Suprapubic skin (tissue), 4 donors: ENCODE measurements at regions not wholly inside any gene's neighbourhood (a gene's known extent, or its start where the extent isn't known, plus 50 kb on each side); places are given as distances from the start of the nearest gene placed in this dataset.

Source experiments
- EP300 ChIP-seq: sonication (generic); formaldehyde crosslinking; IDR thresholded peaks from one replicate; pipeline ENCODE4 v1.6.1; 2017; ENCODE audit warnings: antibody characterized with exemption
- POLR2A ChIP-seq, 2 donors: fragments of 450-650 bp; IDR thresholded peaks; one replicate each; pipeline ENCODE4 v1.6.1; 2017; ENCODE audit warnings: antibody characterized with exemption in 2 of 2, mild to moderate bottlenecking in 2 of 2, moderate library complexity in 2 of 2
- POLR2AphosphoS5 ChIP-seq, 3 donors: sonication (generic); formaldehyde crosslinking; IDR thresholded peaks; one replicate each; pipeline ENCODE4 v1.6.1; 2017; ENCODE audit warnings: antibody characterized with exemption in 3 of 3
- TF ChIP-seq, protein P1 (sequence below), 2 donors: fragments of 200-600 bp in 1 of 2; fragments of 450-650 bp in 1 of 2; sonication (generic) in 1 of 2; IDR thresholded peaks; one replicate each; pipeline ENCODE4 v1.5.1; 2016 to 2019; ENCODE audit warnings: antibody characterized with exemption in 2 of 2, mild to moderate bottlenecking in 1 of 2, moderate library complexity in 1 of 2

DNA sequence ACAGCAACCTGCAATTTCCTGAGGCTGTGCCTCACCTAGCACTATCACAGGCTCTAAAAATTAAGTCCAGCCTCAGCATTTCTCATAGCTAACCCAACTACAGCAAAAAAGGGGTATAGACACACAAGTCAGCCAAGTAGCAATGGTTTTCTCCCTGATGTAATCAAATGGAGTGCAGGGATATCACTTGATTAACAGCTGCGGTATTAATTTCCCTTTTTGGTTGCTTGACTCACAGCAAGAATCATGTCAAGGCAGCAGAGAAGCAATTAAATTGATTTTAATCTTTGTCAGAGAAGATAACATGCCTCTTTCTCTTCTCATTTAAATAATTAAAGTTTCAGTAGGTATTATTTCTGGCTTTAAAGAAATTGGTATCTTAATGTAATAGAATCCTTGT, 278.9 kb downstream of the RWDD3 start:
- TF ChIP-seq POLR2AphosphoS5 (IDR thresholded peaks at IDR 0.05) (no peak), EP300 (no peak), POLR2A (IDR thresholded peaks at IDR 0.05) (no peak)
- TF ChIP-seq, protein P1, sequence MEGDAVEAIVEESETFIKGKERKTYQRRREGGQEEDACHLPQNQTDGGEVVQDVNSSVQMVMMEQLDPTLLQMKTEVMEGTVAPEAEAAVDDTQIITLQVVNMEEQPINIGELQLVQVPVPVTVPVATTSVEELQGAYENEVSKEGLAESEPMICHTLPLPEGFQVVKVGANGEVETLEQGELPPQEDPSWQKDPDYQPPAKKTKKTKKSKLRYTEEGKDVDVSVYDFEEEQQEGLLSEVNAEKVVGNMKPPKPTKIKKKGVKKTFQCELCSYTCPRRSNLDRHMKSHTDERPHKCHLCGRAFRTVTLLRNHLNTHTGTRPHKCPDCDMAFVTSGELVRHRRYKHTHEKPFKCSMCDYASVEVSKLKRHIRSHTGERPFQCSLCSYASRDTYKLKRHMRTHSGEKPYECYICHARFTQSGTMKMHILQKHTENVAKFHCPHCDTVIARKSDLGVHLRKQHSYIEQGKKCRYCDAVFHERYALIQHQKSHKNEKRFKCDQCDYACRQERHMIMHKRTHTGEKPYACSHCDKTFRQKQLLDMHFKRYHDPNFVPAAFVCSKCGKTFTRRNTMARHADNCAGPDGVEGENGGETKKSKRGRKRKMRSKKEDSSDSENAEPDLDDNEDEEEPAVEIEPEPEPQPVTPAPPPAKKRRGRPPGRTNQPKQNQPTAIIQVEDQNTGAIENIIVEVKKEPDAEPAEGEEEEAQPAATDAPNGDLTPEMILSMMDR (IDR thresholded peaks at IDR 0.05): no peak
